ENCODE measurements at regions not wholly inside any gene's neighbourhood (a gene's known extent, or its start where the extent isn't known, plus 50 kb on each side); places are given as distances from the start of the nearest gene placed in this dataset.

GRCh38 chr15:53197426-53197839 lies 407.3 kb upstream of the ONECUT1 start (continued):
- TF ChIP-seq MAX (IDR thresholded peaks at IDR 0.05), result peak; percentile 83
- TF ChIP-seq, protein P1, sequence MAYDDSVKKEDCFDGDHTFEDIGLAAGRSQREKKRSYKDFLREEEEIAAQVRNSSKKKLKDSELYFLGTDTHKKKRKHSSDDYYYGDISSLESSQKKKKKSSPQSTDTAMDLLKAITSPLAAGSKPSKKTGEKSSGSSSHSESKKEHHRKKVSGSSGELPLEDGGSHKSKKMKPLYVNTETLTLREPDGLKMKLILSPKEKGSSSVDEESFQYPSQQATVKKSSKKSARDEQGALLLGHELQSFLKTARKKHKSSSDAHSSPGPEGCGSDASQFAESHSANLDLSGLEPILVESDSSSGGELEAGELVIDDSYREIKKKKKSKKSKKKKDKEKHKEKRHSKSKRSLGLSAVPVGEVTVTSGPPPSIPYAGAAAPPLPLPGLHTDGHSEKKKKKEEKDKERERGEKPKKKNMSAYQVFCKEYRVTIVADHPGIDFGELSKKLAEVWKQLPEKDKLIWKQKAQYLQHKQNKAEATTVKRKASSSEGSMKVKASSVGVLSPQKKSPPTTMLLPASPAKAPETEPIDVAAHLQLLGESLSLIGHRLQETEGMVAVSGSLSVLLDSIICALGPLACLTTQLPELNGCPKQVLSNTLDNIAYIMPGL (CRISPR knock-in tag; IDR thresholded peaks at IDR 0.05; ENCODE audit: borderline replicate concordance), result no peak
- TF ChIP-seq EP300 (IDR thresholded peaks at IDR 0.05), result no peak
- peak; percentile 81 to 89 for TF ChIP-seq RAD21 (conservative IDR thresholded peaks at IDR 0.05 in 1 of 2, IDR thresholded peaks at IDR 0.05 in 1 of 2)
- TF ChIP-seq TFCP2L1 (CRISPR knock-in tag; IDR thresholded peaks at IDR 0.05), result no peak
- no peak for TF ChIP-seq ZSCAN20 (CRISPR knock-in tag; IDR thresholded peaks at IDR 0.05)
- TF ChIP-seq KDM1A (IDR thresholded peaks at IDR 0.05; ENCODE audit: low read depth), result no peak

DNA sequence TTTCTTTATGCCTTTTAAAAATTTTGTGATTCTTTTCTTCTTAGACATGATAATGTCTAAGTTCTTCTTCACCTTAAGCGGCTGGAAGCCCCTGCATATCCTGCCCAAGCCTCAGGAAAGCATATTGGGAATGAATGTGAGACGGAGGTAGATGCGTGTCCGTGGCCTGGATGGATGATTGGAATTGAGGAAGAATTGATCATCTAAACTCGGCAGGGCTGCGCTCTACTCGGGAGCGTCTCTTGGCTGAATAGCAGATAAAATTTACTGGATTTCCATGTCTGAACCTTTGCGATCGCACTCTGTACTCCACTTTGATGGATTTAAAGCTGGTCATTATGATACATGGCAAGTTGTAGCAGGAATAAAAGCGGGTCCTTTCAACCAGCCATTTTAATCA lies 406.7 kb upstream of the ONECUT1 start:
- CTCF ChIA-PET, result interaction anchor here (0.6 to 2.8 kb wide), 46 partner anchors 9 to 505 kb away, joined by 3 to 26 read pairs (median 4); partner anchors contain the start of gene ONECUT1
- DNase-seq (ENCODE audit: low read depth in 1 of 2, low spot score in 1 of 2), result no peak
- H3K4me3 ChIP-seq, result peak overlapping the region; percentile 31

More for the DNA sequence above, 406.7 kb upstream of the ONECUT1 start:
- FAIRE-seq (no peak), ATAC-seq (no peak; a peak in 2 of 6 replicates)
- 45% methylated on average over 11 of the region's 11 CpGs for WGBS (ENCODE audit: missing lambda C conversion rate)
- Histone ChIP-seq H3K9me3 (no peaks in the 10 kb centered on the region), H3K4me2 (peak overlapping the region; percentile 75), H3K27ac (no peak overlapping the region), H3K4me1 (0 out of 3 replicates have a peak, but pooled peaks cover 6% of the 10 kb centered on the region)
- no peak for TF ChIP-seq NFE2L2 (conservative IDR thresholded peaks at IDR 0.05; ENCODE audit: low read length)
- TF ChIP-seq, protein P2, sequence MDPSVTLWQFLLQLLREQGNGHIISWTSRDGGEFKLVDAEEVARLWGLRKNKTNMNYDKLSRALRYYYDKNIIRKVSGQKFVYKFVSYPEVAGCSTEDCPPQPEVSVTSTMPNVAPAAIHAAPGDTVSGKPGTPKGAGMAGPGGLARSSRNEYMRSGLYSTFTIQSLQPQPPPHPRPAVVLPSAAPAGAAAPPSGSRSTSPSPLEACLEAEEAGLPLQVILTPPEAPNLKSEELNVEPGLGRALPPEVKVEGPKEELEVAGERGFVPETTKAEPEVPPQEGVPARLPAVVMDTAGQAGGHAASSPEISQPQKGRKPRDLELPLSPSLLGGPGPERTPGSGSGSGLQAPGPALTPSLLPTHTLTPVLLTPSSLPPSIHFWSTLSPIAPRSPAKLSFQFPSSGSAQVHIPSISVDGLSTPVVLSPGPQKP (IDR thresholded peaks at IDR 0.05; ENCODE audit: low read depth, low read length), result no peak
- TF ChIP-seq JUN (IDR thresholded peaks at IDR 0.05), result no peak
- TF ChIP-seq, protein P3, sequence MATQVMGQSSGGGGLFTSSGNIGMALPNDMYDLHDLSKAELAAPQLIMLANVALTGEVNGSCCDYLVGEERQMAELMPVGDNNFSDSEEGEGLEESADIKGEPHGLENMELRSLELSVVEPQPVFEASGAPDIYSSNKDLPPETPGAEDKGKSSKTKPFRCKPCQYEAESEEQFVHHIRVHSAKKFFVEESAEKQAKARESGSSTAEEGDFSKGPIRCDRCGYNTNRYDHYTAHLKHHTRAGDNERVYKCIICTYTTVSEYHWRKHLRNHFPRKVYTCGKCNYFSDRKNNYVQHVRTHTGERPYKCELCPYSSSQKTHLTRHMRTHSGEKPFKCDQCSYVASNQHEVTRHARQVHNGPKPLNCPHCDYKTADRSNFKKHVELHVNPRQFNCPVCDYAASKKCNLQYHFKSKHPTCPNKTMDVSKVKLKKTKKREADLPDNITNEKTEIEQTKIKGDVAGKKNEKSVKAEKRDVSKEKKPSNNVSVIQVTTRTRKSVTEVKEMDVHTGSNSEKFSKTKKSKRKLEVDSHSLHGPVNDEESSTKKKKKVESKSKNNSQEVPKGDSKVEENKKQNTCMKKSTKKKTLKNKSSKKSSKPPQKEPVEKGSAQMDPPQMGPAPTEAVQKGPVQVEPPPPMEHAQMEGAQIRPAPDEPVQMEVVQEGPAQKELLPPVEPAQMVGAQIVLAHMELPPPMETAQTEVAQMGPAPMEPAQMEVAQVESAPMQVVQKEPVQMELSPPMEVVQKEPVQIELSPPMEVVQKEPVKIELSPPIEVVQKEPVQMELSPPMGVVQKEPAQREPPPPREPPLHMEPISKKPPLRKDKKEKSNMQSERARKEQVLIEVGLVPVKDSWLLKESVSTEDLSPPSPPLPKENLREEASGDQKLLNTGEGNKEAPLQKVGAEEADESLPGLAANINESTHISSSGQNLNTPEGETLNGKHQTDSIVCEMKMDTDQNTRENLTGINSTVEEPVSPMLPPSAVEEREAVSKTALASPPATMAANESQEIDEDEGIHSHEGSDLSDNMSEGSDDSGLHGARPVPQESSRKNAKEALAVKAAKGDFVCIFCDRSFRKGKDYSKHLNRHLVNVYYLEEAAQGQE (IDR thresholded peaks at IDR 0.05), result no peak
- TF ChIP-seq, protein P4, sequence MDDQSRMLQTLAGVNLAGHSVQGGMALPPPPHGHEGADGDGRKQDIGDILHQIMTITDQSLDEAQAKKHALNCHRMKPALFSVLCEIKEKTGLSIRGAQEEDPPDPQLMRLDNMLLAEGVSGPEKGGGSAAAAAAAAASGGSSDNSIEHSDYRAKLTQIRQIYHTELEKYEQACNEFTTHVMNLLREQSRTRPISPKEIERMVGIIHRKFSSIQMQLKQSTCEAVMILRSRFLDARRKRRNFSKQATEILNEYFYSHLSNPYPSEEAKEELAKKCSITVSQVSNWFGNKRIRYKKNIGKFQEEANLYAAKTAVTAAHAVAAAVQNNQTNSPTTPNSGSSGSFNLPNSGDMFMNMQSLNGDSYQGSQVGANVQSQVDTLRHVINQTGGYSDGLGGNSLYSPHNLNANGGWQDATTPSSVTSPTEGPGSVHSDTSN (IDR thresholded peaks at IDR 0.05), result no peak
- TF ChIP-seq JUNB (IDR thresholded peaks at IDR 0.05), result no peak
- TF ChIP-seq MAZ (IDR thresholded peaks at IDR 0.05; ENCODE audit: borderline replicate concordance, low read depth, low read length), result no peak
- no peak for TF ChIP-seq TFCP2L1 (CRISPR knock-in tag; IDR thresholded peaks at IDR 0.05)
- no peak for TF ChIP-seq POLR2A (IDR thresholded peaks at IDR 0.05; ENCODE audit: low read length)
- no peak for TF ChIP-seq MYC (IDR thresholded peaks at IDR 0.05; ENCODE audit: borderline replicate concordance, low read length)
- TF ChIP-seq SREBF2 (IDR thresholded peaks at IDR 0.05), result no peak
- TF ChIP-seq RFX5 (IDR thresholded peaks at IDR 0.05), result no peak
- no peak for TF ChIP-seq EHMT2 (IDR thresholded peaks at IDR 0.05; ENCODE audit: low read depth)
- TF ChIP-seq CHD4 (IDR thresholded peaks at IDR 0.05; ENCODE audit: borderline replicate concordance), result no peak
- no peak for TF ChIP-seq TP53 (CRISPR knock-in tag; IDR thresholded peaks at IDR 0.05)
- TF ChIP-seq KDM1A (IDR thresholded peaks at IDR 0.05; ENCODE audit: low read depth), result no peak
- no peak for TF ChIP-seq SMC3 (IDR thresholded peaks at IDR 0.05)
- no peak for TF ChIP-seq HOXA7 (CRISPR knock-in tag; IDR thresholded peaks at IDR 0.05)
- no peak for TF ChIP-seq NR3C1 (IDR thresholded peaks at IDR 0.05)
- POLR2A ChIA-PET, result no interaction called here
